ENCODE measurements at regions not wholly inside any gene's neighbourhood (a gene's known extent, or its start where the extent isn't known, plus 50 kb on each side); places are given as distances from the start of the nearest gene placed in this dataset.
"Not testable (repeated sequence)": the region's sequence is repeated elsewhere in the genome, so short reads cannot be mapped to it uniquely, and the experiment has no call there.

- not testable (repeated sequence) for DNase-seq; H3K27ac Mint-ChIP-seq; H3K36me3 Mint-ChIP-seq (ENCODE audit: insufficient read depth); H3K4me3 Mint-ChIP-seq; ATAC-seq (replicated peaks); H3K4me1 Mint-ChIP-seq (ENCODE audit: low read depth in 2 of 2)
- Mint-ChIP-seq H3K27me3 (peaks cover 29 to 32% of the 10 kb centered on the region in 2 donors), H3K9me3 (peaks cover 11 to 13% of the 10 kb centered on the region in 2 donors)
Measured at GRCh38 chr16:31581065-31581464, 53.4 kb downstream of the AHSP start.

DNA sequence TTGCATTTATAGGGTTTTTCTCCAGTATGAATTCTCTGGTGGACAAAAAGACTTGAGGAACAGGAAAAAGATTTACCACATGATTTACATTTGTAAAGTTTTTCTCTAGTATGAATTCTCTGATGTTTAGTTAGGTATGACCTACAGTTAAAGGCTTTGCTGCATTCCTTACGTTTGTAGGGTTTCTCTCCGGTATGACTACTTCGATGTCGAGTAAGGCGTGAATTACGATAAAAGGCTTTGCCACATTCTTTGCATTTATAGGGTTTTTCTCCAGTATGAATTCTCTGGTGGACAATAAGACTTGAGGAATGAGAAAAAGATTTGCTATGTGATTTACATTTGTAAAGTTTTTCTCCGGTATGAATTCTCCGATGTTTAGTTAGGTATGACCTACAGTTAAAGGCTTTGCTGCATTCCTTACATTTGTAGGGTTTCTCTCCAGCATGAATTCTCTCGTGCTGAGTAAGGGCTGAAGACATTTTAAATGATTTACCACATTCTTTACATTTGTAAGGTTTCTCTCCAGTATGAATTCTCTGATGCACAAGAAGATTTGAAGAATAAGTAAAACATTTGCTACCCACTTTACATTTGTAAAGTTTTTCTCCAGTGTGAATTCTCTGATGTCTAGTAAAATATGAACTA, 74.2 kb downstream of the AHSP start:
- ATAC-seq (replicated peaks): not testable (repeated sequence)
- peaks cover 8 to 21% of the 10 kb centered on the region in 2 donors for H3K9me3 Mint-ChIP-seq

GRCh38 chr16:31618130-31618529, 90.4 kb downstream of the AHSP start:
- no peaks in the 10 kb centered on the region for H3K4me1 Mint-ChIP-seq (ENCODE audit: low read depth in 2 of 2)
- H3K36me3 Mint-ChIP-seq (ENCODE audit: insufficient read depth): no peaks in the 10 kb centered on the region
- H3K27me3 Mint-ChIP-seq: peaks cover 16 to 43% of the 10 kb centered on the region in 2 donors
- H3K4me3 Mint-ChIP-seq: no peak overlapping the region
- DNase-seq (no peak), ATAC-seq (replicated peaks) (no peak)
- H3K9me3 Mint-ChIP-seq: peaks cover 0 to 3% of the 10 kb centered on the region in 2 donors
- no peak overlapping the region for H3K27ac Mint-ChIP-seq

More for the DNA sequence above, 74.2 kb downstream of the AHSP start:
- H3K4me3 Mint-ChIP-seq; H3K4me1 Mint-ChIP-seq (ENCODE audit: low read depth in 2 of 2); H3K36me3 Mint-ChIP-seq (ENCODE audit: insufficient read depth); H3K27ac Mint-ChIP-seq; DNase-seq: not testable (repeated sequence)
- peaks cover 20 to 23% of the 10 kb centered on the region in 2 donors for H3K27me3 Mint-ChIP-seq

DNA sequence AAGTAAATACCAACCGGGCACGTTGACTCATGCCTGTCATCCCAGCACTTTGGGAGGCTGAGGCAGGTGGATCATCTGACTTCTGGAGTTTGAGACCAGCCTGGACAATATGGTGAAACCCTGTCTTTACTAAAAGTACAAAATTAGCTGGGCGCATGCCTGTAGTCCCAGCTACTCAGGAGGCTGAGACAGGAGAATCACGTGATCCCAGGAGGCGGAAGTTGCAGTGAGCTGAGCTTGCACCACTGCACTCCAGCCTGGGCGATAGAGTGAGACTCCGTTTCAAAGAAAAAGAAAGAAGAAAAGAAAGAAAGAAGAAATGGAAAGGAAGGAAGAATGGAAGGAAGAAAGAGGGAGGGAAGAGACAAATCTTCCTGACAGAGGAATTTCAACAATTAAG, 108.7 kb downstream of the AHSP start:
- Mint-ChIP-seq H3K36me3 (ENCODE audit: insufficient read depth) (no peaks in the 10 kb centered on the region), H3K27me3 (peaks cover 27 to 54% of the 10 kb centered on the region in 2 donors), H3K9me3 (no peaks in the 10 kb centered on the region), H3K4me3 (no peak overlapping the region), H3K27ac (no peak overlapping the region), H3K4me1 (ENCODE audit: low read depth in 2 of 2) (peaks cover 0 to 2% of the 10 kb centered on the region in 2 donors)
- DNase-seq: no peak
- ATAC-seq (replicated peaks): no peak

DNA sequence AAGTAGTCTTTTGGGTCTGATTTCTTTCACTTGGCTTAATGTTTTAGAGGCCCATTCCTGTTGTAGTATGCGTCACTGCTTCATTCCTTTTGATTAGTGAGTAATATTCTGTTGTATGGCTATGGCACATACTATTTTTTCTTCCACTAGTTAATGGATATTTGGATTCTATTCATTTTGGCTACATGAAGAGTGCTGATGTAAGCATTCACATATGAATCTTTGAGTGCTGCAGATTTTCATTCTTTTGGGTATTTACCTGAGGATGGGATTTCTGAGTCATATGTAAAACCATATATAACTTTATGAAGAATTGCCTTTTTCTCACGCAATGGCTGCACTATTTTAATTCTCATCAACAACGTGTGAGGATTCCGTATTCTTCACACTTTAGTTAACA, 113.6 kb downstream of the AHSP start:
- DNase-seq (no peak), ATAC-seq (replicated peaks) (no peak)
- Mint-ChIP-seq H3K4me1 (ENCODE audit: low read depth in 2 of 2) (peaks cover 0 to 2% of the 10 kb centered on the region in 2 donors), H3K4me3 (no peak overlapping the region), H3K27ac (no peak overlapping the region), H3K9me3 (peaks cover 0 to 2% of the 10 kb centered on the region in 2 donors), H3K36me3 (ENCODE audit: insufficient read depth) (no peaks in the 10 kb centered on the region), H3K27me3 (peaks cover 35 to 60% of the 10 kb centered on the region in 2 donors)

GRCh38 chr16:31655674-31656073, 128.0 kb downstream of the AHSP start:
- H3K9me3 Mint-ChIP-seq; H3K36me3 Mint-ChIP-seq (ENCODE audit: insufficient read depth); DNase-seq; H3K27ac Mint-ChIP-seq; H3K4me1 Mint-ChIP-seq (ENCODE audit: low read depth in 2 of 2); H3K4me3 Mint-ChIP-seq; ATAC-seq (replicated peaks): not testable (repeated sequence)
- H3K27me3 Mint-ChIP-seq: peaks cover 19 to 29% of the 10 kb centered on the region in 2 donors

- no peak for ATAC-seq (replicated peaks)
- no peak for DNase-seq
- no peak overlapping the region for H3K4me3 Mint-ChIP-seq
Measured at GRCh38 chr16:31664683-31665482, 137.2 kb downstream of the AHSP start.

DNA sequence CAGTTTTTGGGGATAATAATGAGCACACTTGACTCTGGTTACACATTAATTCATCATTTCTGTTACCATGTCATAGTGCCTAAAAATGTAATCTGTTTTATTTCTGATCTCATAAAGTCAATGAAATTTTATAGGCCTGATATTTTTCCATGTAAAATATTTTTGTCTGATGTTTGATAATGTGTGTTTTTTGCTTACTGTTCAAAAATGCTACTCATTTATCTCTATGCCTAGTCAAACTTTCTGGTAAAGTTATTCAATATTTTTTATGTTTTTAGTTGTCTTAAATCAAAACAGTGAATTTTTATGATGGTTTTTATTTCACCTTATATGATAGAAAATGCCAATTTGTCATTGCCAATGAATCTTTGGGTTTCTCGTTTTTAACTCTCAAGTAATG, 147.0 kb downstream of the AHSP start:
- no peak for DNase-seq
- Mint-ChIP-seq H3K4me1 (ENCODE audit: low read depth in 2 of 2) (peaks cover 6% of the 10 kb centered on the region in 2 donors), H3K4me3 (no peak overlapping the region), H3K27ac (no peak overlapping the region), H3K9me3 (peaks cover 4 to 12% of the 10 kb centered on the region in 2 donors), H3K36me3 (ENCODE audit: insufficient read depth) (no peaks in the 10 kb centered on the region), H3K27me3 (peaks cover 39 to 44% of the 10 kb centered on the region in 2 donors)
- ATAC-seq (replicated peaks): no peak

More at GRCh38 chr16:31664683-31665482, 137.2 kb downstream of the AHSP start:
- Mint-ChIP-seq H3K36me3 (ENCODE audit: insufficient read depth) (no peaks in the 10 kb centered on the region), H3K4me1 (ENCODE audit: low read depth in 2 of 2) (no peaks in the 10 kb centered on the region), H3K27me3 (peaks cover 53 to 69% of the 10 kb centered on the region in 2 donors), H3K9me3 (peaks cover 4 to 10% of the 10 kb centered on the region in 2 donors), H3K27ac (no peak overlapping the region)

- ATAC-seq (replicated peaks) (no peak), DNase-seq (no peak)
- Mint-ChIP-seq H3K27me3 (peaks cover 25 to 31% of the 10 kb centered on the region in 2 donors), H3K36me3 (ENCODE audit: insufficient read depth) (no peaks in the 10 kb centered on the region), H3K9me3 (no peaks in the 10 kb centered on the region), H3K4me3 (no peak overlapping the region), H3K4me1 (ENCODE audit: low read depth in 2 of 2) (peaks cover 6% of the 10 kb centered on the region in 2 donors), H3K27ac (no peak overlapping the region)
Measured at GRCh38 chr16:31676731-31677130, 149.0 kb downstream of the AHSP start.

DNA sequence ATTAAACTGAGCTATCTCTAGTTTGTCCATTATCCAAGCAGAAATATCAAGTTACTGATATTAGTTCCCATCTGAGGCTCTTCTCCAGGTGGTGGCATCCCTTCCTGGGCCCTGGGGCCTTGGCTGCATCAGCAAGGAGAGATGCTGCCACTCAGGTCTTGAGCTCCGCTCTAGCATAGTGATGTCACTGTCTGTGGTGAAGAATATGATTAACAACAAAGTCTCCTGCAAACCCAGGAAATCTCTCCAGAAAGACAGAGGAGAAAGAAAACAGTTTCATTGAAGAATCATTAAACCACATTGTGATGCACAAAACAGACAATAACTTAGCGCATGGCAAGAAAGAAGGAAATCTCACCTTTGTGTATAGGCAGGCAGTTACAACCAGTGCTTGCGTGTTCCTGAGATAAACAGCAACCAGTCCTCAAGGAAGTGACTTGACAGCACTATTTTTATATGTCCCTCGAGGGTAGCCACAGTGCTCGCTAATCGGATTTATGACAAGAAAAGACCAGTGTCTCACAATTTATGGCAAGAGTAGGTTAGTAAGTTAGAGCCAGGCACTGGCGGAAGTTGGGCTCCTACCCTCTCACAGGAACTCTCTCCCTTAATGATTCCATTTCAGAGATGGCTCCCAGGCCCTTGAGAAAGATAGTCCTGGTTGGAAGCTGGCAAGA, 151.1 kb downstream of the AHSP start:
- no peaks in the 10 kb centered on the region for H3K36me3 Mint-ChIP-seq (ENCODE audit: insufficient read depth)
- no peak for DNase-seq
- H3K27me3 Mint-ChIP-seq: peaks cover 23 to 28% of the 10 kb centered on the region in 2 donors
- no peak overlapping the region for H3K4me3 Mint-ChIP-seq
- H3K9me3 Mint-ChIP-seq: no peaks in the 10 kb centered on the region
- H3K27ac Mint-ChIP-seq: no peak overlapping the region
- H3K4me1 Mint-ChIP-seq (ENCODE audit: low read depth in 2 of 2): peaks cover 6% of the 10 kb centered on the region in 2 donors
- no peak for ATAC-seq (replicated peaks)

GRCh38 chr16:31689331-31689730, 161.6 kb downstream of the AHSP start:
- not testable (repeated sequence) for H3K4me1 Mint-ChIP-seq (ENCODE audit: low read depth in 2 of 2); H3K36me3 Mint-ChIP-seq (ENCODE audit: insufficient read depth); H3K4me3 Mint-ChIP-seq; DNase-seq; H3K27ac Mint-ChIP-seq; H3K27me3 Mint-ChIP-seq; H3K9me3 Mint-ChIP-seq; ATAC-seq (replicated peaks)

DNA sequence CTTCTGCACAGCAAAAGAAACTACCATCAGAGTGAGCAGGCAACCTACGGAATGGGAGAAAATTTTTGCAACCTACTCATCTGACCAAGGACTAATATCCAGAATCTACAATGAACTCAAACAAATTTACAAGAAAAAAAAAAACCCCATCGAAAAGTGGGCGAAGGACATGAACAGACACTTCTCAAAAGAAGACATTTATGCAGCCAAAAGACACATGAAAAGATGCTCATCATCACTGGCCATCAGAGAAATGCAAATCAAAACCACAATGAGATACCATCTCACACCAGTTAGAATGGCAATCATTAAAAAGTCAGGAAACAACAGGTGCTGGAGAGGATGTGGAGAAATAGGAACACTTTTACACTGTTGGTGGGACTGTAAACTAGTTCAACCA, 164.6 kb downstream of the AHSP start:
- not testable (repeated sequence) for H3K27me3 Mint-ChIP-seq; H3K4me3 Mint-ChIP-seq; ATAC-seq (replicated peaks); H3K4me1 Mint-ChIP-seq (ENCODE audit: low read depth in 2 of 2); DNase-seq; H3K9me3 Mint-ChIP-seq; H3K27ac Mint-ChIP-seq; H3K36me3 Mint-ChIP-seq (ENCODE audit: insufficient read depth)

DNA sequence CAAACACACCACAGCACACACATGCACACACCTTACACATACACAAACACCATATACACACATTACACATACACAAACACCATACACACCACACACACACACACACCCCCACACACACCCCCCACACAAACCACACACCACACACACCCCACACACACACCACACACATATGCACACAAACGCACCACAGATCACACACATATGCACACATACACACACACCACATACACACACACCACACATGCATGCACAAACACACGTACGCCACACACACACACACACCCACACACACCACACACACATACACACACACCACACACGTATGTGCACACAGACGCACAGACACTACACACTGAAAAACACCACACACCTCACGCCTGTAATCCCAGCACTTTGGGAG, 166.0 kb downstream of the AHSP start:
- Mint-ChIP-seq H3K4me3 (no peak overlapping the region), H3K27me3 (no peaks in the 10 kb centered on the region), H3K4me1 (ENCODE audit: low read depth in 2 of 2) (peaks cover 0 to 2% of the 10 kb centered on the region in 2 donors), H3K27ac (no peak overlapping the region), H3K9me3 (no peaks in the 10 kb centered on the region), H3K36me3 (ENCODE audit: insufficient read depth) (no peaks in the 10 kb centered on the region)
- DNase-seq: no peak
- ATAC-seq (replicated peaks): no peak

Data from effector memory CD8-positive, alpha-beta T cell (primary cell).